ENCODE measurements at regions not wholly inside any gene's neighbourhood (a gene's known extent, or its start where the extent isn't known, plus 50 kb on each side); places are given as distances from the start of the nearest gene placed in this dataset.
"Not testable (repeated sequence)": the region's sequence is repeated elsewhere in the genome, so short reads cannot be mapped to it uniquely, and the experiment has no call there.

DNA sequence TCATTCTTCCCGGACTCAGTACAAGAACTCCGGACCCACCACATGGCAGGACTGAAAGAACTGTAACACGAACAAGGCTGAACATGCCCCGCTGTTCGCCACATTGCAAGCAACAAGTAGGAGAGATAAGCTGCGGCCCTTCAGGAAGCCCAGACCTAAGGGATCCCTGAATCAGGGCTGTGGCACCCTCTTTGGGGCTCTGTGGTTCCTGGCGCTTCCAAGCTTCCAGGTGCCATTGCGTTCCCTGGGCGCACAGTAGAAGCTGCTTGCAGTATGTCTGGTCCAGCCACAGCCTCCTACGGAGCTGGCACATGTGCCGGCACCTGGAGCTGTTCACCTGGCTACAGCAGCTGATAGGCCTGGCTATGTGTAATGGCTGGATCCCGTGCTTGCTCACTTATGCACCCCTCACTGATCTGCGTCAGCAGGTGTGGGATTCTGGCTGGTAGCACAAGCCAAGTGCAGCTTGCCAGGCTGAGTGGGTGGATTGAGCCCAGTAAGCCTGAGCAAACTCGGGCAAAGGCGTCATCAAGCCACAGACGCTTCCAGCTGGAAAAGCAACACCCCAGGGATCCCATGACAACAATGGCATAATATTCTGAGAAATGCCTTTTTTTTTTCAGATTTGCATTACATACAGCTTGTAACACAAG, 748.6 kb upstream of the GBE1 start:
- intact Hi-C loops (cut with micrococcal nuclease), result no loop called here

DNA sequence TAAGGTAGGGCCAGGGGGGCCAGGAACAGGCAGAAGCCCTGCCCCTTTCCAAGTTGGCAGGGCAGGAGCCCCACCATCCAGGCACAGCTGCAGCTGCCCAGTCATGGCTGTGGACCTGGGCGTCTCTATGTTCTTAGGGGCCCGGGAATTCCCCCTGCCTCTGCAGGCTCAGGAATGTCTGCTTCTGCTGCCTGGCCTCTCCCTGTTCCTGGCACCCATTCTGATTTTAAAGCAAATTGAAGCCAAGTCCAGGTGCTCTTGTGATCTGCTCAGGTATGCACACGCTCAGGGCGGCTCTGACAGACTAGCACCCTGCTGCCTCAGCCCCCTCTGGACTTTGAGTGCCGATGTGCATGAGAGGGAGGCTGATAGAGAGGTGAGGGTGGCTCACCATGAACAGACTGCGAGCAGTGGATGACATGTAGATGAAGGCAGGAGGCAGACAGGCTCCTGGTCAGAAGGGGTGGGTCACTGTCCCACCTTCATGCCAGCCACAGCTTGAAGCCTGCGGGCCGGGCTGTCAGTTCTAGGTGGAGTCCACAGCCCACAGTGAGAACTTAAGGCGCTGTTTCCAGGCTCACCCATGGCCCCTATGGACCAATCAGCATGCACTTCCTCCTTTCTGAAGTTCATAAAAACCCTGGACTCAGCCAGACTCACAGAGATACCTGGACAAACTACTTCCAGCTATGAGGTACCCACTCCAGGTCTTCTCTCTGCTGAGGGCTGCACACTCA, 747.8 kb upstream of the GBE1 start:
- intact Hi-C loops (cut with micrococcal nuclease), result no loop called here

DNA sequence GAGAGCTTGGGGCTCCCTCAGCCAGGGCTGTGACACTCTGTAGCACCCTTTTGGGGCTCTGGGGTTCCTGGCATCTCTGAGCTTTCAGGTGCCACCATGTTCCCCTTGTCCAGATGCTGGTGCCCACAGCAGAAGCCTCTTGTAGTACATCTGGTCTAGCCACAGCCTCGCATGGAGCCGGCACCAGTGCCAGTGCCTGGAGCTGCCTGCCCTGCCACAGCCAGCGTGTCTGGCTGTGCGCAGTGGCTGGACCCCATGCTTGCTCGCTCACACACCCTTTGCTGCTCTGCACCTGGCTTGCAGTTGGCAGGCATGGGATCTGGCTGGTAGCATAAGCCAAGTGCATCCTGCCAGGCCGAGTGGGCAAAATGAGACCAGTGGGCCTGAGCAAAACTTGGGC, 744.8 kb upstream of the GBE1 start:
- intact Hi-C loops (cut with micrococcal nuclease), result no loop called here

DNA sequence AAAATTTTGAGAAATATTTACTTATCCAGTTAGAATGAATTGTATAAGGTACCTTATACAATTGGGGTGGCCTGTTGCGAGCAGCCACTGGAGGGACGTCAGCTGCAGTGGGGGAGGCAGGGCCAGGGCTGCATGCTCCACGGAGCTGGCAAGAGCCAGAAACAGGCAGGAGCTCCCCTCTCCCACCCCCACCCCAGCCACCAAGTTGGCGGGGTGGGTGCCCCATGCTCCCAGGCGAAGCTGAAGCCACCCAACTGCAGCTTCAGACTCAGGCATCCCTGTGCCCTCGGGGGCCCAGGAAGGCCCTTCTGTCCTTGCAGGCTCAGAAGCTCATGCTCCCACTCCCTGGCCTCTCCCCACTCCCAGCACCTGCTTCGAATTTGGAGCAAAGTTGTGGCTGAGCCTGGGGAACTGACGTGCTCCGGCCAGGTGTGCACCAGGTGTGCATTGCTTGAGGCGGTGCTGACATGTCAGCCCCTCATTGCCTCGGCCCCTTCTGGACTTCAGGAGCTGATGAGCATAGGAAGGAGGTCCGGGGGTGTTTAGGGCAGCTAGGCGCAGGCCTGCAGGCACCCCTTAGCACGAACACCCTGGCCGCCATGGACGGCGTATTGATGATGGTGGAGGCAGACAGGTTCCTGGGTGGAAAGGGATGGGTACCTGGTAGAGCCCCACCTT, 743.8 kb upstream of the GBE1 start:
- intact Hi-C loops (cut with micrococcal nuclease), result no loop called here

DNA sequence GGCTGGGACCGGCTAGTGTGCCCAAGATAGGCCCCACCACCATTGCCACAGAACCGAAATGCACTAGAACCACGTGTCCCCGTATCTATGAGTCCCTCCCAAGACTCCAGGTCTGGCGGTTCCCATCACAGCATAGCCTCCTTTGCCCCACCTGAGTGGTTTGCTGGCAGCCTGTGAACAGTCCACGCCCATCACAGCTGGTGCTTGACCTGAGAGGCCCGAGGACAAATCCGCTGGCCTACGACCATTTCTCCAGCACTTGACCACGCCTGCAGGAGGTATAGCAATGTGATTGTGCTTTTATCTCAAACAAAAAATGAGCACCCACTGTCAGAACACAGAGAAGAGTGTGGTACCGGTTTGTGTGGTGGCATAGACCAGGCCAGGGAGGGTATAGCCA, 736.7 kb upstream of the GBE1 start:
- intact Hi-C loops (cut with micrococcal nuclease), result no loop called here

GRCh38 chr3:82496890-82497560, 735.6 kb upstream of the GBE1 start:
- intact Hi-C loops (cut with micrococcal nuclease), result no loop called here

DNA sequence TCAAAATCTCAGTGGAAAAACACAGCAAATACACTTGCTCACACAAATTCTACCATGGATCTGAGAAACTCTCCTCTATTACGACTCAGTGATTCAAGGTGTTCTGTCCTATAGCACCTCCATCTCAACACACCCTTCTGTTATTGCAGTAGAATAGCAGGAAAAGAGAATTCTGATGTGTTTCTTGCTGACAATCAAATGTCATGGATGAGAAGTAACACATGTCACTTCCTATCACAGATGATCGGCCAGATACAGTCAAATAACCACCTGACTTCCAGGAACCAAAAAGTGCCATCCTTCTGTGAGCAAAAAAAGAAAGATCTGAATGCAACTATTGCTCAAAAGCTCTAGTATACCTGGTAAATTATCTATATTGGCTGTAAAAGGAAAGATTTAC, 734.2 kb upstream of the GBE1 start:
- intact Hi-C loops (cut with micrococcal nuclease), result loop anchor here (1.0 kb wide), 1 partner anchor 27 kb away; no protein-coding TSS in a partner anchor

DNA sequence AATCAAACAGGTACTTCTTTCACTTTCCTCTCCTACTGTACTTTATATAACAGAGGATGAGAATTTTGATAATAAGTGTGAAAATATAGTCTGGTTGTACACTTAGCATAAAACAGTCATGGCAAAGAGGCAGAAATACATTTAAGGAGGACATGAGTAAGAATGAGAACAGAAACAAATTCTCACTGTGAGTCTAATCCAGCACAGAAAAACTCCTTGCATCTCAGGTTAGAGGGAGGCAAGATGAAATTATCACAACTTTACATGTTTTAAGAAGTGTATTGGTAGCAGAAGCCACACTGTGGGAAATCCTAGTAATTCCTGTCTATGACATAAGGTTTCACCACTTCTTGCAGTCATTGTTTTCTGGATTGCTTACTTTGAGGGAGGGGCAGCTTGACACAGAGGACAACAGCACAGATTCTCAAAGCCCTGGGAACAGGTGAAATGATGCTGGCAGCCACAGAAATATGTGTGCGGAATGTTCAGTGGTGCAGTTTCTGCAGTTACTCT, 733.6 kb upstream of the GBE1 start:
- intact Hi-C loops (cut with micrococcal nuclease), result loop anchor here (1.0 kb wide), 1 partner anchor 27 kb away; no protein-coding TSS in a partner anchor

- intact Hi-C loops (cut with micrococcal nuclease), result no loop called here
These were observed 732.4 kb upstream of the GBE1 start for GRCh38 chr3:82493858-82494257.

DNA sequence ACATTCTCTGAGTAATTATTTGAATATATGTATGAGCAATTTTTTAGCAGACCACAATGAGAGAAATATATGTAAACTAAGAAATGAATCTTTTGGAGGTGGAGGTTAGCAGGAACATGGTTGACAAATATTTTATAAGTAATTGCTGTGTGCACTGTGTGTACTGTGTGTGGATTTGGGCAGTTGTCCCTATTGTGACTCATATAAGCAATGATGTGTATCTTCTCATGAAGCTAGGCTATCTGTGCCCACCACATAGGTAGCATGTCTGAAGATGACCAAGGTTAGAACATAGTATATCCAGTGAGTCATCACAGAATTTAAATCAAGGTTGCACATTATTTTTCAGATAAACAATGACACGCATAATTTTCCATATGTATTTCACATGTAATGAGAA, 713.9 kb upstream of the GBE1 start:
- intact Hi-C loops (cut with micrococcal nuclease), result no loop called here

- intact Hi-C loops (cut with micrococcal nuclease), result no loop called here
These were observed 713.3 kb upstream of the GBE1 start for GRCh38 chr3:82474711-82475110.

- intact Hi-C loops (cut with micrococcal nuclease), result no loop called here
These were observed 712.6 kb upstream of the GBE1 start for GRCh38 chr3:82473864-82474541.

DNA sequence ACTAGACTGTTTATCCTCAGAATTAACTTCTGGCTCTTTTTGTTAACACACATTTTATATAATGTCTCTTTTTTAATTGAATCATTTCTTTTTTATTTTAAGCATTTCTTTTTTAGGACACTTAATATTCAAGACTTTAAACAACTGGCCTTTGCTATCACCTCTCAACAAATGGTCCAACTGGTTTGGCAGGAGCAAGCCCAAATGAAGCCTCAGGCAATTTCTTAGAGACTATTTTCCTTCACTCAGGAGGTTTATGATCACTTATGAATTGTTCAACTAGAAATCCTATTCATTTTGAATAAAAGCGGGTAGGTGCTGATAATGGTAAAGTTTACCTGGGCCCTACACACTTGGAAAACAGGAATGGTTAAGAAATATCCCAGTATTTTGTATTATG, 705.6 kb upstream of the GBE1 start:
- intact Hi-C loops (cut with micrococcal nuclease), result no loop called here

- intact Hi-C loops (cut with micrococcal nuclease), result no loop called here
These were observed 701.5 kb upstream of the GBE1 start for GRCh38 chr3:82462977-82463376.

DNA sequence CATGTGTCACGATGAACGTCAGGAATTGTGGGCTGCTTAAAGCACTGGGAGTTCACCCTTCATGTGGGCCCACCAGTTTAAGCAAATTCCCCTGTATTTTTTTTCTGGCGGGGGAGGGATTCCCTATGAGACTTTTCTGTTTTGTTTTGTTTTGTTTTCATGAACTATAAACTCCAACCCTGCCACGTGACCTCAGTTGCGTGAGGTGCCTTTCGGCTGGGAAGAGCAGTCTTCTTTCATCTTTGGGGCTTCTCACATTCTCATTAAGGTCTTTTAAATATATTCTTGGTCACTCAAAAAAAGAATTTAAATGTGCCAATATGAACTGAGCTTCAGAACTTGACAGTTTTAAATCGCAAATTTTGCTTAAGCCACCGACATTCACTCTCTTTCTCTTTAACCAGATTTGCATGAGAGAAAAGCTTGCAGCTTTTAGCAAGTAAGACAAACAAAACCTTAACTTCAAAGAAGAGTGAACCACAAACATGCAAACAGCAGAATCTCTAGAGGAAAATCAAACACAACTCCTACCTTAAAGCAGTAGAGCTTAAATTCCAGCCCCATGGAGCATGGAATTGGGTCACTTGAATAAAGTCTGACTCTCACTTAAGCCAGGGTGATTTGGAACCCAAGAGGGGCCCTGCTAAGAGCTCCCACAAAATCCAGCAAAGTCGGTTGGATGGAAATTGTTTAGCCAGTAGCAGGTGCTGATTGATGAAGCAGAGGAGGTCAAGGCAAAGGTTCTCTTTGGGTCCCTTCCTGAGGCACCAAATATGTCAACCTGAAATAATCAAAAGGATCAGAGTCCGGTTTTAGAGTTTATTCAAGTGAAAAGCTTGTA, 699.8 kb upstream of the GBE1 start:
- intact Hi-C loops (cut with micrococcal nuclease), result no loop called here

GRCh38 chr3:82448320-82448719, 686.9 kb upstream of the GBE1 start:
- intact Hi-C loops (cut with micrococcal nuclease), result no loop called here

DNA sequence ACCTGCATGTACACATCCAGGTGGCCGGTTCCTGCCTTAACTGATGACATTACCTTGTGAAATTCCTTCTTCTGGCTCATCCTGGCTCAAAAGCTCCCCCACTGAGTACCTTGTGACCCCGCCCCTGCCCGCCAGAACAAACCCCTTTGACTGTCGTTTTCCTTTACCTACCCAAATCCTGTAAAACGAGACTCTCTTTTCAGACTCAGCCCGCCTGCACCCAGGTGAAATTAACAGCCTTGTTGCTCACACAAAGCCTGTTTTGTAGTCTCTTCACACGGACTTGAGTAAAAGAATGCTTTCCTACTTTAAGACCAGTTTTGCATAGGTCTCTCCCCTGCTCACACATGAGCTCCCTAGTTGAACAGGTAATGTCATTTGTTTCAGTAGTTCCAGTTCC, 667.4 kb upstream of the GBE1 start:
- intact Hi-C loops (cut with micrococcal nuclease), result not testable (repeated sequence)

DNA sequence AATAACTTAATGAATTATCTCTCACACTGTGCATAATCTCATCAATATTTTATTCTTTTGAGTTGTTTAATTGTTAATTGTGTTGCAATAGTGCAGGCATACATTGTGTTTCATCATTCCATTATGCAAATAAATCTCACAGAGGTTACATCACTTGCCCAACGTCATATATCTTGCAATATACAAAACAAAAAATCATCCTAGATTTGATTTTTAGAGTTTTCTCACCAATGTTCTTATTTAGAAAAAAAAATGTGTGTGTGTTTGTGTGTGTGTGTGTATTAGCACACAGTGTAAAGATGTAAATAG, 662.5 kb upstream of the GBE1 start:
- intact Hi-C loops (cut with micrococcal nuclease), result no loop called here

- intact Hi-C loops (cut with micrococcal nuclease), result no loop called here
These were observed 662.0 kb upstream of the GBE1 start for GRCh38 chr3:82423268-82424030.

- intact Hi-C loops (cut with micrococcal nuclease), result no loop called here
These were observed 655.4 kb upstream of the GBE1 start for GRCh38 chr3:82416830-82417229.

Data from T-helper 2 cell treated with Interferon-gamma antibody and Interleukin-4, amounts not matched to agents 100 ng/mL and 5 ng/mL, for 36 hours (primary cell).